ENCODE measurements at regions not wholly inside any gene's neighbourhood (a gene's known extent, or its start where the extent isn't known, plus 50 kb on each side); places are given as distances from the start of the nearest gene placed in this dataset.

- TF ChIP-seq CTCF (IDR thresholded peaks at IDR 0.05): no peak
- no peak for TF ChIP-seq ZFX (IDR thresholded peaks at IDR 0.05; ENCODE audit: borderline replicate concordance)
- no peak overlapping the region for H3K27ac ChIP-seq
Observed at GRCh38 chr5:89418407-89419085, 535.6 kb upstream of the MEF2C start.

- TF ChIP-seq ZFX (IDR thresholded peaks at IDR 0.05; ENCODE audit: borderline replicate concordance): no peak
- TF ChIP-seq CTCF (IDR thresholded peaks at IDR 0.05): no peak; the same call in 1 of the 2 replicates
- H3K27ac ChIP-seq: no peak overlapping the region
Observed at GRCh38 chr5:89417990-89418389, 535.0 kb upstream of the MEF2C start.

- no peak overlapping the region for H3K27ac ChIP-seq
- TF ChIP-seq CTCF (IDR thresholded peaks at IDR 0.05) (no peak), ZFX (IDR thresholded peaks at IDR 0.05; ENCODE audit: borderline replicate concordance) (no peak)
Observed at GRCh38 chr5:89417515-89417914, 534.5 kb upstream of the MEF2C start.

GRCh38 chr5:89411891-89412290 lies 528.9 kb upstream of the MEF2C start:
- no peak overlapping the region for H3K27ac ChIP-seq
- no peak for TF ChIP-seq CTCF (IDR thresholded peaks at IDR 0.05)
- TF ChIP-seq ZFX (IDR thresholded peaks at IDR 0.05; ENCODE audit: borderline replicate concordance): no peak

- TF ChIP-seq CTCF (IDR thresholded peaks at IDR 0.05) (no peak), ZFX (IDR thresholded peaks at IDR 0.05; ENCODE audit: borderline replicate concordance) (no peak)
- no peak overlapping the region for H3K27ac ChIP-seq
Observed at GRCh38 chr5:89407054-89407453, 524.1 kb upstream of the MEF2C start.

GRCh38 chr5:89401659-89402058 lies 518.7 kb upstream of the MEF2C start:
- H3K27ac ChIP-seq: no peak overlapping the region
- TF ChIP-seq ZFX (IDR thresholded peaks at IDR 0.05; ENCODE audit: borderline replicate concordance) (no peak), CTCF (IDR thresholded peaks at IDR 0.05) (no peak)

- TF ChIP-seq ZFX (IDR thresholded peaks at IDR 0.05; ENCODE audit: borderline replicate concordance) (no peak), CTCF (IDR thresholded peaks at IDR 0.05) (no peak)
- no peak overlapping the region for H3K27ac ChIP-seq
Observed at GRCh38 chr5:89401012-89401411, 518.0 kb upstream of the MEF2C start.
